ELF-1 (cell line): ENCODE measurements at regions not wholly inside any gene's neighbourhood (a gene's known extent, or its start where the extent isn't known, plus 50 kb on each side); places are given as distances from the start of the nearest gene placed in this dataset.
"Not testable (repeated sequence)": the region's sequence is repeated elsewhere in the genome, so short reads cannot be mapped to it uniquely, and the experiment has no call there.

Experiments
- DNase-seq: peaks from one replicate; pipeline ENCODE4 v3.0.0-alpha.2; 2016; ENCODE audit warnings: low read depth, low spot score

- no peak for DNase-seq
These were observed 113.0 kb upstream of the AADAT start for GRCh38 chr4:170202721-170203120.

GRCh38 chr4:170198747-170199146 lies 109.0 kb upstream of the AADAT start:
- no peak for DNase-seq

GRCh38 chr4:170194794-170195193 lies 105.0 kb upstream of the AADAT start:
- not testable (repeated sequence) for DNase-seq

GRCh38 chr4:170193496-170193895 lies 103.7 kb upstream of the AADAT start:
- DNase-seq: peak; percentile 40

- DNase-seq: peak; percentile 4
These were observed 100.5 kb upstream of the AADAT start for GRCh38 chr4:170190265-170190664.

- DNase-seq: no peak
These were observed 81.1 kb upstream of the AADAT start for GRCh38 chr4:170170861-170171260.

- no peak for DNase-seq
These were observed 79.9 kb upstream of the AADAT start for GRCh38 chr4:170169699-170170098.

- DNase-seq: no peak
These were observed 77.9 kb upstream of the AADAT start for GRCh38 chr4:170167678-170168077.

GRCh38 chr4:170166193-170166592 lies 76.4 kb upstream of the AADAT start:
- DNase-seq: not testable (repeated sequence)

- DNase-seq: no peak
These were observed 72.7 kb upstream of the AADAT start for GRCh38 chr4:170162416-170162815.

GRCh38 chr4:170157670-170158069 lies 67.9 kb upstream of the AADAT start:
- DNase-seq: no peak

GRCh38 chr4:170145120-170145519 lies 55.4 kb upstream of the AADAT start:
- no peak for DNase-seq

- DNase-seq: no peak
These were observed 50.0 kb upstream of the AADAT start for GRCh38 chr4:170139764-170140163.
